H1 (cell line): ENCODE measurements at regions not wholly inside any gene's neighbourhood (a gene's known extent, or its start where the extent isn't known, plus 50 kb on each side); places are given as distances from the start of the nearest gene placed in this dataset.

Source experiments
- CTCF ChIA-PET: fragments of 300-600 bp; sonication (Branson Sonifier 250); formaldehyde crosslinking; loops from one replicate; lab custom pipeline; 2021; ENCODE audit not compliant: partially characterized antibody; lab: Charles Lee
- POLR2A ChIA-PET: fragments of 300-600 bp; sonication (Branson Sonifier 250); formaldehyde crosslinking; loops from one replicate; lab custom pipeline; 2021; ENCODE audit warnings: inconsistent platforms; ENCODE audit not compliant: partially characterized antibody; lab: Charles Lee
- DNase-seq, 2 experiments: peaks; one replicate each; pipeline versions ENCODE4 v3.0.0 to v3.0.0-alpha.2; 2010 to 2022; ENCODE audit warnings: low spot score in 2 of 2, low read depth in 1 of 2, mixed read lengths in 1 of 2
- FAIRE-seq: peaks from 2 replicates; lab custom pipeline; 2011; peaks lifted over from hg19 to GRCh38; lab: Jason Lieb, UNC
- H2AFZ ChIP-seq: 2 replicates; pipeline ENCODE4 v1.8.1; 2012; ENCODE audit warnings: low read length, inconsistent platforms
- H2AK5ac ChIP-seq: 2 replicates; pipeline ENCODE4 v1.6.1; 2013; ENCODE audit warnings: low read depth, low read length
- H2BK120ac ChIP-seq: replicated peaks from 2 replicates; pipeline ENCODE3; 2013; ENCODE audit warnings: low read depth, low read length, inconsistent platforms
- H2BK12ac ChIP-seq: 2 replicates; pipeline ENCODE4 v1.6.1; 2013; ENCODE audit warnings: low read depth, low read length
- H2BK15ac ChIP-seq: 2 replicates; pipeline ENCODE4 v1.6.1; 2013; ENCODE audit warnings: low read length
- H2BK20ac ChIP-seq: 2 replicates; pipeline ENCODE4 v1.6.1; 2013; ENCODE audit warnings: low read length
- H2BK5ac ChIP-seq: 2 replicates; pipeline ENCODE4 v1.6.1; 2013; ENCODE audit warnings: low read depth, low read length
- H3K14ac ChIP-seq: 2 replicates; pipeline ENCODE4 v1.6.1; 2013; ENCODE audit warnings: inconsistent platforms; ENCODE audit not compliant: insufficient read length
- H3K18ac ChIP-seq: 2 replicates; pipeline ENCODE4 v1.6.1; 2013; ENCODE audit warnings: low read length; ENCODE audit errors: extremely low read depth
- H3K23ac ChIP-seq: 2 replicates; pipeline ENCODE4 v1.6.1; 2013; ENCODE audit warnings: inconsistent platforms; ENCODE audit not compliant: insufficient read length
- H3K23me2 ChIP-seq: 2 replicates; pipeline ENCODE4 v1.6.1; 2013; ENCODE audit warnings: low read depth, low read length
- H3K27ac ChIP-seq: 2 replicates; pipeline ENCODE4 v1.6.1; 2011; ENCODE audit warnings: low read depth, low read length, inconsistent platforms
- H3K27me3 ChIP-seq, 4 experiments: replicated peaks in 1 of 4; 1 replicate in 1 of 4; 2 replicates in 3 of 4; pipeline versions ENCODE4 v1.6.1 to v1.8.1; 2011 to 2013; ENCODE audit warnings: low read length in 3 of 4, mild to moderate bottlenecking in 3 of 4, inconsistent platforms in 2 of 4, mixed read lengths in 2 of 4, moderate library complexity in 1 of 4; ENCODE audit not compliant: control insufficient read depth in 3 of 4, insufficient read depth in 3 of 4; ENCODE audit errors: extremely low read depth in 1 of 4
- H3K36me3 ChIP-seq, 4 experiments: 2 replicates each; pipeline versions ENCODE4 v1.6.1 to v1.8.1; 2011 to 2013; ENCODE audit warnings: mild to moderate bottlenecking in 4 of 4, low read length in 3 of 4, moderate library complexity in 2 of 4, control low read depth in 1 of 4, inconsistent platforms in 1 of 4; ENCODE audit not compliant: insufficient read depth in 4 of 4, control insufficient read depth in 2 of 4
- H3K4ac ChIP-seq: replicated peaks from 2 replicates; pipeline ENCODE3; 2013; ENCODE audit warnings: low read length, low read depth, mixed read lengths, inconsistent platforms; ENCODE audit not compliant: insufficient read length
- H3K4me1 ChIP-seq, 4 experiments: replicated peaks in 1 of 4; 1 replicate in 1 of 4; 2 replicates in 3 of 4; pipeline versions ENCODE4 v1.6.1 to v1.8.1; 2011 to 2013; ENCODE audit warnings: low read length in 3 of 4, inconsistent platforms in 2 of 4, mixed read lengths in 1 of 4; ENCODE audit not compliant: insufficient read depth in 4 of 4, control insufficient read depth in 3 of 4
- H3K4me2 ChIP-seq, 2 experiments: 2 replicates each; pipeline versions ENCODE4 v1.6.1 to v1.8.1; 2011 to 2013; ENCODE audit warnings: low read depth in 2 of 2, low read length in 2 of 2, control low read depth in 1 of 2, inconsistent platforms in 1 of 2, mild to moderate bottlenecking in 1 of 2; ENCODE audit not compliant: insufficient read depth in 1 of 2
- H3K4me3 ChIP-seq, 4 experiments: fragments of 200-600, 300-600 bp in 1 of 4; sonication (generic), shearing (Covaris generic), sonication (Bioruptor Twin) in 1 of 4; 2 replicates each; pipeline versions ENCODE4 v1.5.1 to v1.8.1; 2011 to 2016; ENCODE audit warnings: low read length in 4 of 4, low read depth in 3 of 4, control low read depth in 2 of 4, inconsistent platforms in 2 of 4, mild to moderate bottlenecking in 2 of 4, mixed read lengths in 1 of 4, moderate library complexity in 1 of 4; ENCODE audit not compliant: insufficient read depth in 2 of 4; ENCODE audit errors: extremely low read depth in 1 of 4
- H3K56ac ChIP-seq: replicated peaks from 2 replicates; pipeline ENCODE3; 2013; ENCODE audit warnings: low read depth, mild to moderate bottlenecking, mixed read lengths, low read length, inconsistent platforms; ENCODE audit not compliant: insufficient read length
- H3K79me1 ChIP-seq: 2 replicates; pipeline ENCODE4 v1.6.1; 2013; ENCODE audit warnings: low read depth, low read length, control low read depth
- H3K79me2 ChIP-seq, 2 experiments: 2 replicates each; pipeline versions ENCODE4 v1.6.1 to v1.8.1; 2012 to 2013; ENCODE audit warnings: low read length in 2 of 2, mild to moderate bottlenecking in 2 of 2, inconsistent platforms in 1 of 2; ENCODE audit not compliant: insufficient read depth in 2 of 2, control insufficient read depth in 1 of 2
- H3K9ac ChIP-seq, 4 experiments: replicated peaks in 1 of 4; 1 replicate in 1 of 4; 2 replicates in 3 of 4; pipeline versions ENCODE4 v1.6.1 to v1.8.1; 2011 to 2013; ENCODE audit warnings: low read depth in 3 of 4, low read length in 3 of 4, control low read depth in 2 of 4, mild to moderate bottlenecking in 2 of 4, moderate library complexity in 2 of 4, inconsistent platforms in 1 of 4; ENCODE audit errors: extremely low read depth in 1 of 4
- H3K9me3 ChIP-seq, 2 experiments: 2 replicates each; pipeline versions ENCODE4 v1.6.1 to v1.8.1; 2012 to 2013; ENCODE audit warnings: mild to moderate bottlenecking in 2 of 2, moderate library complexity in 2 of 2, control low read depth in 1 of 2, inconsistent platforms in 1 of 2, low read depth in 1 of 2, low read length in 1 of 2, mixed read lengths in 1 of 2; ENCODE audit not compliant: insufficient read depth in 2 of 2
- H4K20me1 ChIP-seq, 2 experiments: replicated peaks in 1 of 2; 2 replicates each; pipeline versions ENCODE3 to v1.8.1; 2011 to 2013; ENCODE audit warnings: inconsistent platforms in 2 of 2, low read length in 2 of 2, mild to moderate bottlenecking in 1 of 2; ENCODE audit not compliant: insufficient read depth in 2 of 2, control insufficient read depth in 1 of 2
- H4K5ac ChIP-seq: 2 replicates; pipeline ENCODE4 v1.6.1; 2013; ENCODE audit warnings: low read length, low read depth, mixed read lengths, inconsistent platforms; ENCODE audit not compliant: insufficient read length
- H4K8ac ChIP-seq: 2 replicates; pipeline ENCODE4 v1.8.0; 2013; ENCODE audit warnings: mild to moderate bottlenecking, moderate library complexity, low read length, inconsistent platforms; ENCODE audit not compliant: insufficient read depth; ENCODE audit errors: extremely low read depth
- H4K91ac ChIP-seq: replicated peaks from 2 replicates; pipeline ENCODE3; 2013; ENCODE audit warnings: low read length, mixed read lengths, inconsistent platforms; ENCODE audit not compliant: insufficient read length
- BCL11A ChIP-seq, 2 experiments: IDR thresholded peaks; one replicate each; pipeline ENCODE4 v1.6.1; 2011; ENCODE audit warnings: low read depth in 2 of 2, low read length in 2 of 2, mild to moderate bottlenecking in 2 of 2
- CBX8 ChIP-seq: fragments of 300-800, 300-1000 bp; sonication (generic); IDR thresholded peaks from 2 replicates; pipeline ENCODE4 v1.7.1; 2016; ENCODE audit warnings: low read depth, low read length, borderline replicate concordance
- CTBP2 ChIP-seq: IDR thresholded peaks from 2 replicates; pipeline ENCODE4 v1.7.0; 2011; ENCODE audit warnings: borderline replicate concordance, mild to moderate bottlenecking, moderate library complexity, mixed read lengths, low read length; ENCODE audit not compliant: insufficient read depth, insufficient read length
- EP300 ChIP-seq, 2 experiments: IDR thresholded peaks; 1 replicate in 1 of 2; 2 replicates in 1 of 2; pipeline ENCODE4 v1.6.1; 2011 to 2012; ENCODE audit warnings: low read depth in 2 of 2, low read length in 2 of 2, mild to moderate bottlenecking in 2 of 2, borderline replicate concordance in 1 of 2, inconsistent platforms in 1 of 2, moderate library complexity in 1 of 2
- FOSL1 ChIP-seq: IDR thresholded peaks from 2 replicates; pipeline ENCODE4 v1.6.1; 2011; ENCODE audit warnings: mild to moderate bottlenecking, low read depth, low read length, moderate library complexity; ENCODE audit not compliant: insufficient read depth
- GABPA ChIP-seq: IDR thresholded peaks from 2 replicates; pipeline ENCODE4 v1.6.1; 2011; ENCODE audit warnings: mild to moderate bottlenecking, low read length, moderate library complexity, borderline replicate concordance; ENCODE audit not compliant: insufficient read depth
- GTF2F1 ChIP-seq: IDR thresholded peaks from 2 replicates; pipeline ENCODE4 v1.6.1; 2012; ENCODE audit warnings: low read depth, low read length, improper control_type of control experiment, borderline replicate concordance
- KDM4A ChIP-seq: IDR thresholded peaks from one replicate; pipeline ENCODE4 v1.7.1; 2012; ENCODE audit warnings: low read depth, mild to moderate bottlenecking, moderate library complexity, low read length, inconsistent platforms; ENCODE audit not compliant: severe bottlenecking
- PHF8 ChIP-seq: fragments of 200-600 bp; sonication (generic); conservative IDR thresholded peaks from 2 replicates; pipeline ENCODE4 v1.7.1; 2012; ENCODE audit warnings: low read depth, mild to moderate bottlenecking, inconsistent platforms, low read length, moderate library complexity
- RAD21 ChIP-seq, 2 experiments: IDR thresholded peaks in 1 of 2; conservative IDR thresholded peaks in 1 of 2; 2 replicates each; pipeline ENCODE4 v1.6.1; 2011; ENCODE audit warnings: low read depth in 2 of 2, low read length in 2 of 2, improper control_type of control experiment in 1 of 2, inconsistent platforms in 1 of 2, mild to moderate bottlenecking in 1 of 2, moderate library complexity in 1 of 2
- SIN3A ChIP-seq, 2 experiments: IDR thresholded peaks in 1 of 2; conservative IDR thresholded peaks in 1 of 2; 2 replicates each; pipeline ENCODE4 v1.6.1; 2011 to 2012; ENCODE audit warnings: low read length in 2 of 2, improper control_type of control experiment in 1 of 2, low read depth in 1 of 2, mild to moderate bottlenecking in 1 of 2
- SP4 ChIP-seq: IDR thresholded peaks from 2 replicates; pipeline ENCODE4 v1.6.1; 2012; ENCODE audit warnings: low read length, inconsistent platforms
- TEAD4 ChIP-seq: IDR thresholded peaks from 2 replicates; pipeline ENCODE4 v1.6.1; 2012; ENCODE audit warnings: low read depth, low read length, inconsistent platforms, mixed read lengths
- ZNF274 ChIP-seq: IDR thresholded peaks from 2 replicates; pipeline ENCODE4 v1.7.0; 2012; ENCODE audit warnings: low read length, borderline replicate concordance; ENCODE audit errors: extremely low read depth
- WGBS, 2 experiments: shearing (Covaris generic) in 1 of 2; methylation state at CpG; one replicate each; pipeline versions ENCODE4 v1.1.6 to v1.1.7; 2013 to 2015; ENCODE audit warnings: low lambda C conversion rate in 2 of 2, mixed read lengths in 2 of 2, inconsistent platforms in 1 of 2, low coverage in 1 of 2, missing lambda C conversion rate in 1 of 2; ENCODE audit not compliant: insufficient replicate concordance in 2 of 2, insufficient coverage in 1 of 2, insufficient read length in 1 of 2; ENCODE audit errors: extremely low coverage in 1 of 2, missing lambda C conversion rate in 1 of 2; 5-methylcytosine and 5-hydroxymethylcytosine counted together

DNA sequence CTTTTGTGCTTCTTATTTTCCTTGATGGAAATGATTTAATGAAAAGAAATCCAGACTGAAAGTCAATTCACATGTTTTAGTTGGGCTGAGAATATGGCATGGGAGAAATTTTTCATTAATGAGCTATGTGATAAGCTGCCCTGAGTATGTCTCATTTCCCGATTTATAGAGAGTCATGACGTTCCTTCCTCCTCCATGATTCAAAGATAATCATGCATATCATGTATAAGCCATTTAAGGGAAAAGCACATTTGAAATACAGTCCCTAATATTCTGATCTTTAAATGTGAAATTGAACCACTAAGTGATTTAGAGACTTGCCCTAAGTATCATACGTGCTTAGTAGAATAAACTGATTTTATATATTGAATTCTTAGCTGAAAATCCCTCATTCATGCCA lies 840.9 kb downstream of the PCDH17 start:
- H4K91ac ChIP-seq: no peak overlapping the region
- H3K9me3 ChIP-seq: no peaks in the 10 kb centered on the region
- no peak overlapping the region for H4K5ac ChIP-seq
- CTCF ChIA-PET: no interaction called here
- TF ChIP-seq SIN3A (conservative IDR thresholded peaks at IDR 0.05 in 1 of 2, IDR thresholded peaks at IDR 0.05 in 1 of 2; ENCODE audit: low read depth in 1 of 2, low read length in 2 of 2) (no peak), KDM4A (no peak), FOSL1 (no peak), SP4 (no peak), CTBP2 (no peak), PHF8 (no peak), GTF2F1 (no peak), RAD21 (IDR thresholded peaks at IDR 0.05 in 1 of 2, conservative IDR thresholded peaks at IDR 0.05 in 1 of 2; ENCODE audit: low read depth in 2 of 2, low read length in 2 of 2) (no peak), GABPA (no peak), BCL11A (IDR thresholded peaks at IDR 0.05; ENCODE audit: low read depth in 2 of 2, low read length in 2 of 2) (no peak), TEAD4 (no peak), EP300 (IDR thresholded peaks at IDR 0.05; ENCODE audit: borderline replicate concordance in 1 of 2, low read depth in 2 of 2, low read length in 2 of 2) (no peak), ZNF274 (no peak), CBX8 (no peak)
- TF ChIP-seq, all 59 proteins: peak for 0
- POLR2A ChIA-PET: no interaction called here
- Histone ChIP-seq H3K4me3 (no peak overlapping the region), H3K18ac (no peak overlapping the region), H3K56ac (no peak overlapping the region), H3K4me2 (no peak overlapping the region), H2BK12ac (no peak overlapping the region), H2BK5ac (no peak overlapping the region), H3K4me1 (peaks cover 0 to 3% (median 2%) of the 10 kb centered on the region in 4 experiments; a peak in 4 of 7 replicates), H3K9ac (no peak overlapping the region), H3K36me3 (no peaks in the 10 kb centered on the region), H3K4ac (no peak overlapping the region), H4K8ac (no peak overlapping the region), H4K20me1 (no peaks in the 10 kb centered on the region), H2BK120ac (no peak overlapping the region), H2AK5ac (no peak overlapping the region), H3K23ac (no peak overlapping the region), H2BK20ac (no peak overlapping the region), H2BK15ac (no peak overlapping the region), H3K14ac (no peak overlapping the region), H3K27me3 (no peaks in the 10 kb centered on the region), H3K23me2 (no peaks in the 10 kb centered on the region), H2AFZ (no peak overlapping the region), H3K79me2 (no peaks in the 10 kb centered on the region), H3K27ac (no peak overlapping the region), H3K79me1 (no peaks in the 10 kb centered on the region)
- WGBS, 2 experiments: 95% methylated on average over 3 of the region's 3 CpGs; no CpG with 5 or more reads in 1 of the 2 experiments
- DNase-seq (no peak), FAIRE-seq (no peak)
